ENCODE measurements at regions not wholly inside any gene's neighbourhood (a gene's known extent, or its start where the extent isn't known, plus 50 kb on each side); places are given as distances from the start of the nearest gene placed in this dataset.
"Not testable (repeated sequence)": the region's sequence is repeated elsewhere in the genome, so short reads cannot be mapped to it uniquely, and the experiment has no call there.

DNA sequence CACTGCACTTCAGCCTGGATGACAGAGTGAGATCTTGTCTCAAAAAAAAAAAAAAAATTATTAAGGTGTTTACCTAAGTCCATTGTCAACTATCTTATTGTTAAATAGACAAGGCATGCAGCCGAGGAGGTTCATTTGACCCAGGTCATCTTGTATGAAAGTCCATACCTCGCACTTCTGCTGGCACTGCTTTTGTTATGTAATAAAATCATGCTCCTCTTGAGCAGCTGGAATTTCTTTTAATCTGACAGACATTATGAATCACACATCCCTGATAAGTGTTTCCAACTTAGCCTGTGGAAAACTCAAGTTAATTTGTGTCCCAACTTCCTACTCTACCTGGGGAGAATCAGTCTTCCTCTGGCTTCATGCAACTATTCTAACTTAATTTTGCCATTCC lies 315.6 kb upstream of the KLF4 start:
- DNase-seq, result no peak

DNA sequence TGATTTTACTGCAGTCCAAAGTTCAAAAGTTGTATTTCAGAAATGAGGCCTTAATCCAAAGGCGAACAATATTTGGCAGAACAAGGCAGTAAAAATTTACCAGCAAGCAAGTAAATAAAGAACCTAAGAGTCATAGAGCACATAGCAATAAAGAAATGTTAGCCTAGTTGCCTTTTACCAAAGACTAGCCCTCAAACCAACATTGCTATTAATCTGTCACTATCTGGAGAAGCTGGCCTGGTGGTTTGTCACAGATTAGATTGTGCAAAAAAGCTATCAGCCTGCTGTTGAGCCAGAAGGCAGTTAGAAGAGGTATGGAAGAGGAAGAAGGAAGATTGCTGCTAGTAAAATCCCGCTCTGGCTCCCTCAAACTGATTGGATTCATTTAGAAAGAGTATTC lies 304.7 kb upstream of the KLF4 start:
- DNase-seq, result no peak

DNA sequence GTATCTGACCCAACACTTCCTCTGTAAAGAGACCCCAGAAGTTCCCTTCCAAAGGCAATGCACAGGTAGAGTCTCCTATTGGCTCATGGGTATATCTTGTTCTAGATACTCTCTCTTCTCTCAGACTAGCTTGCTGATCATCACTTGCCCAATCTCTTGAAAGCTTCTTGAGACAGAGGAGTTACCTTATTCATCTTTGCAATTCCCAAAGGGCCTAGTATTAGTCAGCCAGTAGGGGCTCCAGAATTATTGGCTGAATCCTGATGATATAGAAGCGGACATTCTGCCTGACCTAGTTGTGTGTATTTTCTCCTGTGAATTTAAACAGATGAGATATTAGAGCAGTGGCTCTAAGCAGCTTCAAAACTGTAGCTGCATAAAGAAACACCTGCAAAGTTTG lies 304.0 kb upstream of the KLF4 start:
- no peak for DNase-seq

DNA sequence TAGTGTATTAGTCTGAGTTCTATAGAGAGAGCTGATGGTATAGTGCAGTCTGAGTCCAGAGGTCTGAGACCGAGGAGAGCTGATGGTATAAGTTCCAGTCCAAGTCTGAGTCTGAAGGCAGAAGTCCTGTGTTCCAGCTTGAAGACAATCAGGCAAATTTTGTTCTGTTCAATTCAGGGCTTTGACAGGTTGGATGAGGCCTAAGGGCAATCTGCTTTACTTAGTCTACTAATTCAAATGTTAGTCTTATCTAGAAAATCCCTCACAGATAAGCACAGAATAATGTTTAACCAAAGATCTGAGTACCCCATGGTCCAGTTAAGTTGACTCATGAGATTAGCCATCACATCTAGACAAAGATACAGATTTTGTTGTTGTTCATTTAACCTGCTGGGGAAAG lies 303.0 kb upstream of the KLF4 start:
- DNase-seq, result no peak

DNA sequence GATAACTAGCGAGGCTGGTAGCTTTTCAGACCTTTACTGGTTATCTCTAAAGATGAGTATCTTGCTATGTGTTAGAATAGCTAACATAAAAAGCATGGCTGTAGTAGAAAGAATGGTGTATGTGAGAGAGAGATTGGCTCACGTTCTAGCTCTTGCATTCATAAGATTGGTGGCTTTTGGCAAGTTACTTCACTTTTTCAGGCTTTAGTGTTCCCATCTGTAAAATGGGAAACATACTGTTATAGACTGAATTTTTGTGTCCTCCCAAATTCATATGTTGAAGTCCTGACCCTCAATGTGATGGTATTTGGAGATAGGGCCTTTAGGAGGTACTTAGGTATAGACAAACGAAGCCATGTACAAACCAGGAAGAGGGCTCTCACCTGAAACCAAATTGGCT lies 302.4 kb upstream of the KLF4 start:
- no peak for DNase-seq

DNA sequence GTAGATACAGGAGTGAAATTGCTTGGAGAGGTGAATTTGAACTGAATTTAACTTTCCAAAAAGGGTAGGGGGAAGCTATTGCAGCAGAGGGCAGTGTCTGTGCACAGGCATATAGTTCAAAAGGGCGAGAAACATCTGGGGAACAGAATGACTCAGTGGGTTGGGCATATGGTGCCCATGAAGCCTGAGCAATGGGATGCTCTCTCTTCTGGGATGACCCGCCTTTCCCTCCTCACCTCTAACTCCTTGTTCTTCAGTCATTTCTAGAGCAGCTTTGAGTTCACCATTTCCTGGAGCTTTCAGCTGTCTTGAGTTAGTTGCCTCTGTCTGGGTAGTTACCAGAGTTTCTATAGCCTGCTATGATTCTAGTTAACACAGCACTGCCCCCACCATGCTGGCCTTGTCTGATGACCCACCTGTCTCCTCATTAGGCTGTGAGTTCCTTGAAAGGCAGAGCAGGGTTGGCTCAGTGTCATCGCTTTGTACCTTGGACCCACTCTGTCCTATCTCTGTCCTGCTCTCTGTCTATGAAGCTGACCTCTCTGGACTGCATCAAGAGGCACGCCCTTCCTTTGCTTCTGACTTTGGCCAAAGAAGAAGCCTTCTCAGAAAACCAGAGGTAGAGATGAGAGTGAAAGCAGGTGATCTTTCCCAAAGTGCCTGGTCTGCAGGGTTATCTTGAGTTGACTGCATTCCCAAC lies 299.6 kb upstream of the KLF4 start:
- DNase-seq, result no peak

DNA sequence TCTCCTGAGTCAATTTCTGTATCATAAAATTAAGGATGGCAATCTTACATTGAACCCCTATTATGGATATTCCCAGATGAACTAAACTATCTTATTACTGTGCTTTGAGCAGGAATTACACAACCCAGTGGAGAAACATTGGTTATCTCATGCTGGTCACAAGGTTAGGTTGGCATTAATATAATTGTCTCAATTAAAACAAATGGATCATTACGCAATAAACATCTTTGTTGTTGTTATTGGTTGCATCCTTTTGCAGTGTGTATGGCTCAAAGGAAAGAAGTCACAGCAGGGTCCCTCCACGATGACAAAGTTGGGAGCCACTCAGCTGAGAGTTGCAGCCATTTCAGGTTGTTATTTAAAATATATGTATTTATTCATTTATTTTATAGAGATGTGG lies 297.0 kb upstream of the KLF4 start:
- no peak for DNase-seq

DNA sequence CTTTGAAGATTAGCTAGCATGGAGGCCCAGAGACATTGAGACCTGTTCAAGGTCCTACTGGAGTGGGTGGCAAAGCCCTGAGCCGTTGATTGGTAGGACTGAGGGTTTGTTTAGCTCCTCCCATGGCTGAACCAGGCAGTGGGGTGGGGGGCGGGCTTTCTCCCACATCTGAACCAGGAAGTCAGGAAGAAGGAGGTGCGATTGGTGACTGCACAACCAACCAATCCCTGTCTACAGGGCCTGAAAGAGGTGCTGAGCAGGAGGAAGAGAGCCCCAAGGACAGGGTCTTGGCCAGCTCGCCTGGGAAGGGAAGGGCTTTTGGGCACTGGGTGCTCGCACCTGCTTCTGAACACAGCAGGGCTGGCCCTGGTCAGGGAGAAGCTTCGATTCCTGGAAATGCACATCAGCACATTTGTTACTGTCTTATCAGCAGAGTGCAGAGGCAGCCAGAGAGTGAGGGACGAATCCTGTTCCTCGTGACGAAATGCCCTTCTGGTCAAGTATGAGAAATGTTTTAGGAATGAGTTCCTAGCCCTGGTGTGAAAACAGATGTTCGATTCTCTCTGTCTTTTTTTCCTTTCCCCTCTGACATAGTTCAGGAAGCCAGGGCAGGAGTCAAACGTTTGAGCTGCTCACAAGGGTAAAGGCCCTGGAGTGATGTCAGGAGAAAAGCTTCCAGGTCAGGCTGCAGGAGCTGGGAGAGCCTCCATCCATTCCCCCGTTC lies 294.8 kb upstream of the KLF4 start:
- no peak for DNase-seq

DNA sequence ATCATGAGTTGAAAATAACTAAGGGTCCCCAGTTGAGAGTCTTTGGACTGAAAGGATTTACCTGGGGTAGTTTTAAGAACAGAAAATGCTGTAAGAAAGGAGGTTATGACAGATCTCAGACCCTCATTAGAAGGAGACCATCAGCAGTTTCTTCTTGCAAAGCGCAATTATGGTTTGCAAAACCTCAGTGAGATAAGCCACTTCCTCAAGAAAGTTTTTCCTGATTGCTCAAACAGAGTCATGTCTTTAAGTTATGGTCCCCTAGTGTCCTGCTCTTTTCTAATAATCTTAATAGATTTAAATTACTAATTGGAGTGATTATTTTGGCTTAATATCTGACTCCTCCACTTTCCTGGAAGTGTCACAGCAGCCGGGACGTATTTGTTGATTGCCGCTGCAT lies 293.2 kb upstream of the KLF4 start:
- no peak for DNase-seq

DNA sequence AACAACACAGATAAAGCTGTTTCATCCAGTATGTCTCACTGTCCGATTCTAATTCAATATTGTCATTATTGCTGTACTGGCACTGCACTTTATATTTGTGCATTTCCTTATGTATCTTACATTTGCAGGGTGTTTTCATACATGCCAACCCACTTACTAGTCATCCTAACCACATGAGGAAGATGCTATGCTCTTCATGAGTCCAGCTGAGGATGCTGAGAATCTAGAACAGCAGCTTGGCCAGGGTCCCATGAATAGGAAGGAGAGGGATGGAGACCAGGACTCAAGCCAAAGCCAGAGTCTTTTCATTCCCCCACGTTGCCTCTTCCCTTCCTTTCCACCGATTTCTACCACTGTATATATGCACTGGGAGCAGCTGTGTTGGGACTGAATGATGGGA lies 292.8 kb upstream of the KLF4 start:
- no peak for DNase-seq

DNA sequence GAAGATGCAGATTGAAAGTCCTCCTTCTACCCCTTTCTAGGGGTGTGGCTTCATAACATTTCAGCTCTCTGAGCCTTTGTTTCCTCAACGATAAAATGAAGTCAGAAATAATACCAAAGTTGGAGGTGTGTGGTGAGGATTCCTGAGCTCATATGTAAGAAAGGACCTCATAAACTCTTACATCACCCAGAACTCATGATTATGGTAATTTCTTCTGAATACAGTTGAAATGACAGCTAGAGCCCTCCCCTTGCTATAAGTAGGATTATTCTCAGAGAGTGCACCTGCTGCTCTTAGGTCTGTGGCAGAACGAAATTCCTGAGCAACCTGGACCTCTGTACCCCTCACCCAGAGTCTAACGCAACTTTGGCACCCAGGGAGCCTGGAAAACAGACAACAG lies 291.4 kb upstream of the KLF4 start:
- peak; percentile 5 for DNase-seq

DNA sequence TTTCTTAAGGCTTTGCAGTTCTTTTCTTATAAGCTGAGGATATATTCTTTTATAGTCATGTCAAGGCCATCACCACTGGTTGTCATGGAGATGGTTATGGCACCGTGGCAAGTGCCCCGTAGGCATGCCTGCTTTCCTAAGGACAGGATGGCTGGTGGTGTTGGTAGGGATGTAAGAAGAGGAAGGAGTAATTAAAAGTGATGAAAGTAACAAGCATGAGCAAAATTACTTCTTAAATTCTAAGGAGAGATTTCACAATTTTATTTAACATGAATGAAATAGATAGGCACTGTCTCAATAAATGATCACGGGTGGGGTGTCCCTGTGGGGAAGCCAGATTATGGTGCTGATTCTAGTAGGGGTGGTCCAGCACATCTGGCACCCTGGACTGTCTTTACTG lies 290.2 kb upstream of the KLF4 start:
- DNase-seq, result no peak

DNA sequence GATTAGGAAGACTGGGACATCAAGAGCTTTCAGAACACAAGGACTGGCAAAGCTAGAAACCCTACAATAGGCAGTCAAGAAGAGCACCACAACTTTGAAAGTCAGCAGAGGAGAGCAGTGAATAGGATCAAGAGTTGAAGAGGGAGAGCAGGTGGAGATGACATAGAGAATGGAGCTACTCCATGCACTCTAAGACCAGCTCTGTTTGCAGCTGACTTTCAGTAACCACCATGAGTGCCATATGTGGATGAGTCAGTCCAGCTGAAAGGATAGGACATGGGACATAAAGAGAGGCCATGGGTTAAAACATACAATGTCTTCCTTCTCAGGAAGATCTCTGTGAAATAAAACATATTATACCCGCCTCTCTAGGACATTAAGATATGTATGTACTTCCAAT lies 289.1 kb upstream of the KLF4 start:
- DNase-seq, result no peak

DNA sequence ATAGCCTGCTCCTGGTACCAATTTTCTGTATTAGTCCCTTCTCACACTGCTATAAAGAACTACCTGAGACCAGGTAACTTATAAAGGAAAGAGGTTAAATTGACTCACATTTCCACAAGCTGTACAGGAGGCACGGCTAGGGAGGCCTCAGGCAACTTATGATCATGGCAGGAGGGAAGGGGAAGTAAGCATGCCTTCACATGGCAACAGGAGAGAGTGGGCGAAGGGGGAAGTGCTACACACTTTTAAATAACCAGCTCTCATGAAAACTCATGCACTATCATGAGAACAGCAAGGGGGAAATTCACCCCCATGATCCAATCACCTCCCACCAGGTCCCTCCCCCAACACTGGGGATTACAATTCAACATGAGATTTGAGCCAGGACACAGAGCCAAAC lies 284.5 kb upstream of the KLF4 start:
- DNase-seq, result not testable (repeated sequence)

DNA sequence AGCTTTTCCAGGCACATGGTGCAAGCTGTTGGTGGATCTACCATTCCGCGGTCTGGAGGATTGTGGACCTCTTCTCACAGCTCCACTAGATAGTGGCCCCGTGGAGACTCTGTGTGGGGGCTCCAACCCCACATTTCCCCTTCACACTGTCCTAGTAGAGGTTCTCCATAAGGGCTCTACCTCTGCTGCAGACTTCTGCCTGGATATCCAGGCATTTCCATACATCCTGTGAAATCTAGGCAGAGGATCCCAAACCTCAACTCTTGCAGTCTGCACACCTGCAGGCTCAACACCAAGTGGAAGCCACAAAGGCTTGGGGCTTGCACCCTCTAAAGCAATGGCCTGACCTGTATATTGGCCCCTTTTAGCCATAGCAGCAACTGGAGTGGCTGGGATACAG lies 283.4 kb upstream of the KLF4 start:
- no peak for DNase-seq

DNA sequence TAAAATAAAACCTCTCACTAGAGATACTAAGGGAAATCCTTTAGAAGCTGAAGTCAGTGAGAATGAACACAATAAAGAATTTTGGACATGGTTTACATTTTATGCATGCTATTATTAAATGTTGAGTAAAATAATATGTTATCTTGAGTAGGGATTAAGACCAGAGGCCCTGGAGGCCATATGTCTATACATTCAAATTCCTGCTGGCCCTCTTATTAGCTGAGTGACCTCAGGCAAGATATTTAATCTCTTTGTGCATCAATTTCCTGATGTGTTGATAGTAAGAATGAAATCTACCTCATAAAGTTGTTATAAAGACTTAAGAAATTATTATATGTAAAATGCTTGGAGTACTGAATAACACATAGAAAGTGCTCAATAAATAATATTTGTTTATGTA lies 281.1 kb upstream of the KLF4 start:
- DNase-seq, result no peak

DNA sequence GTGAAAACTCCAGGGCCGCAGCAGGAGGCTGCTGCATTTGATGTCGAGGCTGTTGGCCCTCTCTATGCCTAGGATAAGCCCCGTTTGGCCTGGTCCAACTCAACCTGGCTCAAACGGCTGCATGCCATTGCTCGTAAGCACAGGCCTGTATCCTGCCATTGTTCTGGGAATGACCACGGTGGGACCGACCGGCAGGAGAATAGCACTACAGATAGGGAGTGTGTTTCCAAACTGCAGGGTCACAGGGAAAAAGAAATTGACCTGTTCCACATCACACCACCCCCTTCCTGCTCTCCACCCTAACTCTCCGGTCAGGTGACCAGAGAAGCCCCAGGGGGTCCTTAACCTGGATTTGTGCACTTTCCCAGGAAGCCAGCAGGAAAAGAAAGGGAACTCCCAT lies 278.7 kb upstream of the KLF4 start:
- DNase-seq, result no peak

DNA sequence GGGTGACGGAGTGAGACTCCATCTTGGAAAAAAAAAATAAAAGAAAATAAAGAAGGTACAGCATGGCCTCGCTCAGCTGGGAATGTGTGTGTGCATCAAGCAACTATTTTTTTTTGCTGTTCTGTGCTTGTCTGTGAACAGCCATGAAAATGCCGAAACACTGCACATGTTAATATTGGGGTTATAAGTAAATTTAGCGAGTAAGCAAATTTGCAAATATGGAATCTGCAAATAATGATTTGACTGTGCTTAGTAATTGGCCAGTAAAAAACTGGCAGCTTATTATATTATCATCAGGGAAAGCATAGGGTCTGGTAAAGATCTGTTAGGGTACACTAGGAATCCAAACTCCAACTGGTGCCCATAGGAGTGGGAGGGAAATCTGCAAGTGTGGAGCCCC lies 278.1 kb upstream of the KLF4 start:
- no peak for DNase-seq

DNA sequence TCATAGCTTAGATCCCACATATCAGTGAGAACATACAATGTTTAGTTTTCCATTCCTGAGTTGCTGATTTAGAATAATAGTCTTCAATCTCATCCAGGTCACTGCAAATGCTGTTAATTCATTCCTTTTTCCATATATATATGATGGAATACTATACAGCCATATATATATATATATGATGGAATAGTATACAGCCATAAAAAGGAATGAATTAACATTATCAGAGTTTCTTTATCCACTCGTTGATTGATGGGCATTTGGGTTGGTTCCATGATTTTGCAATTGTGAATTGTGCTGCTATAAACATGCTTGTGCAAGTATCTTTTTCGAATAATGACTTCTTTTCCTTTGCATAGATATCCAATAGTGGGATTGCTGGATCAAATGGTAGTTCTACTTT lies 273.9 kb upstream of the KLF4 start:
- not testable (repeated sequence) for DNase-seq

DNA sequence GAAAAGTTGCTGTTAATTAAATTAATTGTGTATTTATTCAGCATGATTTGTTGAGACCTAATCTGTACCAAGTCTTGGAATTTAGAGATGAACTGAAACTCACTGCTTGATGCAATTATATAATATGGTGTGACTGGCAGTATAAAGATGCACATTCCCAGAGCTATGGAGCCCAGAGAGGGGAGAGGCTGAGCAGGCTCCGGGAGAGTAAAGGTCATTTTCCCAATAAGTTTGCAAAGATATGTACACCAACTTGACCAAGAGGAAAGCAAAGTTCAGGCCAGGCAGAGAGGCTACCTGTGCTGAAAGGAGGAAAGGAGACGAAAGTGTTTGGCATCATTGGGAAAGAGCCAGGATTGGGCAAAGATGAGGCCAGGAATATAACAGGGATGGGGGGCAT lies 271.7 kb upstream of the KLF4 start:
- DNase-seq, result no peak

DNA sequence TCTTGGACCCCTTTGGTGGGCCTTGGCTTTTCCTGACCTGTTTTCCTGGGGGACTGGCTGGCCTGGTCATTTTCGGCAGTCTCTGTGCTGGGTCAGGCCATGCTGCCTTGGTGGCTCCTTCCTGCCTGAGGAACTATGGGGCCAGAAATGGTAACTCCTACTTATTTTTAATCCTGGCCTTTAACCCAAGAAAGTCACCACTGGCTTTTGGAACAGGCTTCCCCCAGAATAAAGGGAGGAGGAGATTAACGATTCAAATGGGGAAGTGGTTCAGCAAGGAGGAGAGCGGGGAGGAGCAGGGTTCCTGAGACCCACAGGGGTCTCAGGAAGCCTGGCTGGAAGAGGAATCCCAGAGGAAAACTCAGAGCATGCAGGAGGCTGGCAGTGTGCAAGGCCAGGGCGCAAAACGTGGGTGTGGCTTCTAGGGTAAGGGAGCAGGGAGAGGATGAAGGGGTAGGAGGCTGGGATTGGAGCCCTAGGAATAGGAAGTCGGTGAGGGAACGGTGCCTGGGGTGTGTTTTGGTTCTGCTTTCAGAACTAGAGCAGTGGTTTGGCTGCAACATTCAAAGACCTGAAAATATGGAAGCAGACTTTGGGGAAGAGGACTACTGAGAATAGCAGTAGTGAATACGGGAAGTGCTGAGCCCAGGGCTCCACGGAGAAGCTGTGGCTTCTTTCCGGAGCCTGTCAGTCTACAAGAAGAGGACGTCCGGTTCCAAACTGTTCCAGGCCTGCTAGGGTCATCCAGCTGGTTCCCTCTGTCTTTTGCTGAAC lies 271.1 kb upstream of the KLF4 start:
- DNase-seq, result no peak

DNA sequence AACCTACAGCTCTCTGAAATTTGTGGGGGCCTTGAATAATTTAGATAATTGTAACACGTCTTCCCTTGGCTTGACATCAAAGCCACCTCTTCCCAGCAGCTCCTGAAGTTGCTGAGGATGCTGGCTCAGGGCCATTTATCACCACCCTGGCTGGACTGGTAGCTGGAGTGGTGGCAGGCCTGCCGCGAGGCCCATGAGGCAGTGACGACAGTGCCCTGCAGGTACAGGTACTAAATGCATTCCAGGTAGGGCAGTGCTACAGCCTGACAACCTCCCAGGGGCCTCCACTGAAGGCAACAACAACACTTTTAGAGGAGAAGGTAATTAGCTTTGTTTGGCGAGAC lies 270.2 kb upstream of the KLF4 start:
- peak; percentile 48 for DNase-seq

DNA sequence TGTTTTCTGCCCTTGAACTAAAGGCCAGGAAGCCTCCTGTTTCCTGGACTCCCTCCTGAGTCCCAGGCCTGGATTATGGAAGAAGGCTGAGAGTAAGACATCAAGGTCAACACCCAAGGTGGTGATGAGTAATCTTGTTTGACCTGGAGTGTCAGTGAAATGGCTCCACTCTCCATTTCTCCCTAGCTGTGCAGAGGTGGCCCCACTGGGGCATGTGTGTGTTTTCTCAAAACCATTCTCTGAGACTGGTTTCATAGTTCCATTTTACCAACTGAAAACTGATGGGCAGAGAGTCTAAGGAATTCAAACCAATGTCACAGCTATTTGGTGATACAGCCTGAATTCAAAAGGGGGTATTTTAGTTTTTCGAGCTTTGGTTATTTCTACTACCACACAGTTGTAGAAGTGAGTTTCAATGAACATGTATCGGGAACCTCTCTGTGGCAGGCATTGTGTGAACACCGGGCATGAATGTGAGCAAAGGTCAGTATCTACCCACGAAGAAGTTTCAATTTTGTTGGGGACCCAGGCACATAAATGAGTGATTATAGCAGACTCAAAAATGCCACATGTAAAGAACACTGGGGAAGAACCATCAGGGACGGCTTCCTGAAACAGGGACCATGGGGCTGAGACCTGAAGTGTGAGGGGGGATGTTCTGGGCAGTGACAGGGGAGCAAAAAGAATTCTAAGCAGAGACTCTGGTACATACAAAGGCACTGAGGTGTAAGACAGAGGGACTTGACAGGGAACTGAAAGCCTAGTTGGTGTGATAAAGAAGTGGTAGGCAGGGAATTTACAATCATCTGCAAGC lies 269.6 kb upstream of the KLF4 start:
- no peak for DNase-seq

DNA sequence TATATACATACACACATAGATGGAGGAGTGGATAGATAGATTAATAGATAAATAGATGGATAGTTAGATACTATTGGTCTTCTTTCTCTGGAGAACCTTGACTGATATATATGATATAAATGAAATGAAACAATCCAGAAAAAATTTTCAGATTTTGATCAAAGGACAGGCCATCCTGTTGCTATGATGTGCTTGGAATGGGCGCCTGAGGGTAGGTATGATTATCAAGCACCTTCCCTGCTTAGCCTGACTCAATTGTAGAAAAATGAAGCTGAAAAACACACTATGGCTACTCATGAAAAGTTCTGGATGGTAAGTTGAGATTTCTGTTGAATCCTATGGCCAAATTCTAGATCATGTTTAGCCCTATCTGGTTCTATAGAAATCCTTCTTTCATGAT lies 266.5 kb upstream of the KLF4 start:
- no peak for DNase-seq
